PC-3 (cell line): ENCODE measurements at regions not wholly inside any gene's neighbourhood (a gene's known extent, or its start where the extent isn't known, plus 50 kb on each side); places are given as distances from the start of the nearest gene placed in this dataset.

Experiments
- EZH2 ChIP-seq: fragments of 300-600 bp; sonication (generic); IDR thresholded peaks from one replicate; pipeline ENCODE4 v1.6.1; 2017; ENCODE audit warnings: antibody characterized with exemption, mild to moderate bottlenecking, low read length; ENCODE audit not compliant: unreplicated experiment
- TF ChIP-seq, protein P1 (sequence below): fragments of 300-600 bp; sonication (generic); conservative IDR thresholded peaks from 2 replicates; pipeline ENCODE4 v1.5.1; 2017; ENCODE audit warnings: antibody characterized with exemption, low read depth, mild to moderate bottlenecking, low read length

DNA sequence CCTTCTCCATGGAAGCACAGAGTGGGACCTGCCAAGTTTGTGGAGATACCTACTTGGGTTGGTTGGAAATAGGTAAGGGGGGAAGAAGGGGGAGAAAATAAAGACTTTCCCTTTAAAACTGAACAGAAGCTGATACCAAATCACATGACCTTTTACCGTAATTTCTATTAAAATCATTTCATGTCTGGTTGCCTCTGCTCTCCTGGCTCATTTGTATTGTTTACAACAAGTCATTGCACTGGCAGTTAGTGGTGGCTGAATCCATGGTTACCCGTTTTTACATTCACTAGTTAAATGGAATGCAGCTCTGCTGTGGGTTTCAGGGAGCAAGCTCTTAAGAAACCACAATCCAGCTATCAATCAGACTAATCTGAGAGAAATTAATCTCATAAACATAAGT is 353.7 kb upstream of the ESRRG start:
- TF ChIP-seq, protein P1, sequence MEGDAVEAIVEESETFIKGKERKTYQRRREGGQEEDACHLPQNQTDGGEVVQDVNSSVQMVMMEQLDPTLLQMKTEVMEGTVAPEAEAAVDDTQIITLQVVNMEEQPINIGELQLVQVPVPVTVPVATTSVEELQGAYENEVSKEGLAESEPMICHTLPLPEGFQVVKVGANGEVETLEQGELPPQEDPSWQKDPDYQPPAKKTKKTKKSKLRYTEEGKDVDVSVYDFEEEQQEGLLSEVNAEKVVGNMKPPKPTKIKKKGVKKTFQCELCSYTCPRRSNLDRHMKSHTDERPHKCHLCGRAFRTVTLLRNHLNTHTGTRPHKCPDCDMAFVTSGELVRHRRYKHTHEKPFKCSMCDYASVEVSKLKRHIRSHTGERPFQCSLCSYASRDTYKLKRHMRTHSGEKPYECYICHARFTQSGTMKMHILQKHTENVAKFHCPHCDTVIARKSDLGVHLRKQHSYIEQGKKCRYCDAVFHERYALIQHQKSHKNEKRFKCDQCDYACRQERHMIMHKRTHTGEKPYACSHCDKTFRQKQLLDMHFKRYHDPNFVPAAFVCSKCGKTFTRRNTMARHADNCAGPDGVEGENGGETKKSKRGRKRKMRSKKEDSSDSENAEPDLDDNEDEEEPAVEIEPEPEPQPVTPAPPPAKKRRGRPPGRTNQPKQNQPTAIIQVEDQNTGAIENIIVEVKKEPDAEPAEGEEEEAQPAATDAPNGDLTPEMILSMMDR = no peak
- TF ChIP-seq EZH2 = no peak
